HEK293T (cell line): ENCODE measurements at regions not wholly inside any gene's neighbourhood (a gene's known extent, or its start where the extent isn't known, plus 50 kb on each side); places are given as distances from the start of the nearest gene placed in this dataset.

Source experiments
- CTCF ChIA-PET: fragments of 350-600 bp; formaldehyde crosslinking; extraction: SDS; loops from one replicate; lab custom pipeline; 2021; ENCODE audit warnings: antibody characterized with exemption, inconsistent platforms; lab: Yijun Ruan, JAX
- POLR2A ChIA-PET: fragments of 350-600 bp; formaldehyde crosslinking; extraction: SDS; loops from one replicate; lab custom pipeline; 2020; ENCODE audit warnings: antibody characterized with exemption, inconsistent platforms; lab: Yijun Ruan, JAX
- DNase-seq: peaks from one replicate; pipeline ENCODE4 v3.0.0; 2012; ENCODE audit warnings: mixed read lengths; ENCODE audit errors: extremely low spot score
- ARNT ChIP-seq: fragments of 450-650 bp; IDR thresholded peaks from 2 replicates; pipeline ENCODE4 v1.6.1; 2017; ENCODE audit warnings: mild to moderate bottlenecking
- BHLHE40 ChIP-seq: fragments of 450-650 bp; IDR thresholded peaks from 2 replicates; pipeline ENCODE4 v1.6.1; 2016; ENCODE audit warnings: mild to moderate bottlenecking, moderate library complexity, borderline replicate concordance
- CTBP1 ChIP-seq: fragments of 450-650 bp; IDR thresholded peaks from 2 replicates; pipeline ENCODE4 v1.6.1; 2016; ENCODE audit warnings: borderline replicate concordance
- ELF4 ChIP-seq: fragments of 450-650 bp; IDR thresholded peaks from 2 replicates; pipeline ENCODE4 v1.6.1; 2017; ENCODE audit warnings: antibody characterized with exemption
- FOXA1 ChIP-seq: fragments of 450-650 bp; IDR thresholded peaks from 2 replicates; pipeline ENCODE4 v1.6.1; 2016; ENCODE audit warnings: mild to moderate bottlenecking
- FOXK2 ChIP-seq: fragments of 450-650 bp; IDR thresholded peaks from 2 replicates; pipeline ENCODE4 v1.6.1; 2016; ENCODE audit warnings: mild to moderate bottlenecking
- FOXM1 ChIP-seq: fragments of 450-650 bp; IDR thresholded peaks from 2 replicates; pipeline ENCODE4 v1.6.1; 2017; ENCODE audit warnings: mild to moderate bottlenecking, borderline replicate concordance
- HDGF ChIP-seq: fragments of 450-650 bp; IDR thresholded peaks from 2 replicates; pipeline ENCODE4 v1.6.1; 2017; ENCODE audit warnings: antibody characterized with exemption, borderline replicate concordance
- L3MBTL2 ChIP-seq: fragments of 450-650 bp; conservative IDR thresholded peaks from 2 replicates; pipeline ENCODE4 v1.6.1; 2016; ENCODE audit warnings: mild to moderate bottlenecking
- LEF1 ChIP-seq: fragments of 450-650 bp; IDR thresholded peaks from 2 replicates; pipeline ENCODE4 v1.6.1; 2017; ENCODE audit warnings: mild to moderate bottlenecking, borderline replicate concordance
- NFRKB ChIP-seq: fragments of 450-650 bp; IDR thresholded peaks from 2 replicates; pipeline ENCODE4 v1.6.1; 2016; ENCODE audit warnings: mild to moderate bottlenecking, moderate library complexity
- SP1 ChIP-seq: fragments of 450-650 bp; IDR thresholded peaks from 2 replicates; pipeline ENCODE4 v1.6.1; 2017
- SUZ12 ChIP-seq: fragments of 450-650 bp; IDR thresholded peaks from 2 replicates; pipeline ENCODE4 v1.6.1; 2016; ENCODE audit warnings: mild to moderate bottlenecking
- TARDBP ChIP-seq: fragments of 450-650 bp; IDR thresholded peaks from 2 replicates; pipeline ENCODE4 v1.6.1; 2016
- ZNF384 ChIP-seq: fragments of 450-650 bp; IDR thresholded peaks from 2 replicates; pipeline ENCODE4 v1.6.1; 2016
- TF ChIP-seq, protein P1 (sequence below): fragments of 450-650 bp; IDR thresholded peaks from 2 replicates; pipeline ENCODE4 v1.6.1; 2016

DNA sequence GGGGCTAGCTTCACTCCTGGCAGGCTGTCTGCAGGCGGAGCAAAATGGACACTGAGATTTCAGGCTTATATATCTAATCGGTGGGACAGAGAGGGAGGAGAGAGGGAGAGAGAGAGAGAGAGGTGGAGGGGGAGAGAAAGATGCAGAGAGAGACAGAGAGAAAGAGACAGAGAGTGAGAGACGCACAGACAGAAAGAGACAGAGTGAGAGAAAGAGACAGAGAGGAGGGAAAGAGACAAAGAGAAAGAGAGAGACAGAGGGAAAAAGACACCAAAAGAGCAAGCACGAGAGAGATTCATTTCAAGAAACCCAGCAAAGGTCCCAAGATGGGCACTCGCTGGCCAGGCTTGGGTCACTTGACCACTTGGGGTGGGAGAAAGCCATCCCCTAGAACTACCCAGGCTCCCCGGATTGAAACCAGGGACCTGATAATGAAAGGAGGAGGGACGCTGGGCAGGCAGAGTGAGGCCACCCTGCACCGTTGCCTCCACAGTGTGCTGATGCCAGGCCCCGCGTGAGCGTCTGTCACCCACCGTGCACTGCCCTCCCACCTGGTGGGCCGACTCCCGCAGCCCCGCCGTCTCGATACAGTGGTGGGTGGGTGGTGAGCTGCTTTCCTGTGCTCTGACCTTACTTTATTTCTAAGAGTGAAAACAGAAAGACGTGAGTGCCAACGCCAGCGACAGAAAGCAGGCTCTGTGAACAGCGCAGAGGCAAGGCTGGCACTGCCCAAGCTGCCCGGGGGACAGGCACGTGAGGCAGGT is 67.9 kb upstream of the SLCO4A1 start:
- DNase-seq, result no peak
- ChIA-PET CTCF (no interaction called here), POLR2A (no interaction called here)
- TF ChIP-seq NFRKB (no peak), CTBP1 (no peak), SP1 (no peak), ZNF384 (no peak), SUZ12 (no peak), FOXA1 (no peak), ARNT (no peak), LEF1 (no peak), TARDBP (no peak), BHLHE40 (no peak), ELF4 (no peak)
- TF ChIP-seq, protein P1, sequence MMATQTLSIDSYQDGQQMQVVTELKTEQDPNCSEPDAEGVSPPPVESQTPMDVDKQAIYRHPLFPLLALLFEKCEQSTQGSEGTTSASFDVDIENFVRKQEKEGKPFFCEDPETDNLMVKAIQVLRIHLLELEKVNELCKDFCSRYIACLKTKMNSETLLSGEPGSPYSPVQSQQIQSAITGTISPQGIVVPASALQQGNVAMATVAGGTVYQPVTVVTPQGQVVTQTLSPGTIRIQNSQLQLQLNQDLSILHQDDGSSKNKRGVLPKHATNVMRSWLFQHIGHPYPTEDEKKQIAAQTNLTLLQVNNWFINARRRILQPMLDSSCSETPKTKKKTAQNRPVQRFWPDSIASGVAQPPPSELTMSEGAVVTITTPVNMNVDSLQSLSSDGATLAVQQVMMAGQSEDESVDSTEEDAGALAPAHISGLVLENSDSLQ, result no peak

DNA sequence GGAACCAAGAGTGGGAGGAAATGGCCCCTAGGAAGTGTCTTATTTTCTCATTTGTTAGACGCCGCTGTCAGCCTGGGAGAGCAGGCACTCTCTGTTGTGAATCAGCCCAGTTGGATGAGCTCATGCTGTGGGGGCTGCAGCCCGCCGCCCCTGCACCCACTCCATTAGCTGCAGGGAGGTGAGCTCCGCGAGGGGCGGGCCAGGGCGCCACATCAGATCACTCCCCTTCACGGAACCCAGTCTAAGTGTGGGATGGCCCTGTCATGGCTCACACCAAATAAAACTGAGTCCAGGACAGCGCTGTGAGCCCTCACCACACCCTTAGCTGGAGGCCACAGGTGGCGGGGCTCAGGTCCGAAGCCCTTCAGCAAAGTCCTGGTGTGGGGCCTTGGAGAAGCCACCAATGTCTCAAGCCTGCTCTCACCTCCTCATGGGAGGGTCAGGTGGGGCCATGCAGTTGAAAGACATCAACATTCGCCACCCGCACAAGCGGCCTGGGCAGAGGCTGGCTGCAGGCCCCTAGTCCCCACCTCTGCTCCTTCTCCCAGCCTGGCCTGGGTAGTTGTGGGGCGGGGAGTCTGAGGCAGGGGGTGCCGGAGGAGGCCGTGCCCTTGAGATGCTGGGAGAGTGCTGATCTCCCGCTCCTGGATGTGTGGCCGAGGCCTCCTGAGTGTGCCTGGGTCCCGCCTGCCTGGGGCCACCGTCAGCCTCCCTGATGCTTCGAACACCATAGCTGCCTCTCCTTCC is 66.2 kb upstream of the SLCO4A1 start:
- POLR2A ChIA-PET, result no interaction called here
- TF ChIP-seq FOXK2, result no peak
- no peak for TF ChIP-seq CTBP1
- TF ChIP-seq ELF4, result no peak
- no peak for TF ChIP-seq ZNF384
- DNase-seq, result no peak
- CTCF ChIA-PET, result no interaction called here

DNA sequence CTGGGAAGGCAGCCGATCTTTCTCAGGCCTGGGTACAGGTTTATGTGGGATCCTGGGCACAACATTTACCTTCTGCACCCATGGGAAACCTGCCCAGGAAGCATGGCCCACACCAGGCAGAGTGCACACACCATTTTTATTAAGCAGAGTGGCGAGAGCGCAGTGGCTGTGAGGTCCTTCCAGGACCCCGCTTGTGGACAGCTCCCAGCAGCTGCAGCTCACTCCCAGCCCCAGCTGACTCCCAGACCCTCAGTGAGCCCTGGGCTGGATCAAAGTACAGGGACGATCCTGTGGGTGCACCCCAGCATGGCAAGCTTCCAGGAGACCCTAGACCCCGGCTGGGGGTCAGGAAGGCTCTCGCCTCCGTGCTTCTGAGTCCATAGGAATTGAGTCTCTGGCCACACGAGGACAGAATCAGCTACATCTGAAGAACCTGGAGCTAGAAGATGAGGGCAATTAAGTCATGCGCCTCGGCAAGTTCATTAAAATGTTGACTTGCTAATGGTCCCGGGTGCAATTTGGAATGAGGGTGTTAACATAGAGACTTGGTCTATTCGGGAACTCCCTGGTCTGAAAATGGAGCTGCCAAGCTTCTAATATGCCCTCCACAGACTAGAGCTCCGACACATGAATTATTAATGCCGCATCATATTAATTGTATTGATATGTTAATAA is 65.4 kb upstream of the SLCO4A1 start:
- no peak for DNase-seq
- TF ChIP-seq FOXM1 (no peak), ZNF384 (no peak), L3MBTL2 (no peak), TARDBP (no peak), SP1 (no peak)
- ChIA-PET CTCF (interaction anchor here (0.8 to 1.0 kb wide), 2 partner anchors 28 to 77 kb away, joined by 3 read pairs; no protein-coding TSS in a partner anchor), POLR2A (no interaction called here)

DNA sequence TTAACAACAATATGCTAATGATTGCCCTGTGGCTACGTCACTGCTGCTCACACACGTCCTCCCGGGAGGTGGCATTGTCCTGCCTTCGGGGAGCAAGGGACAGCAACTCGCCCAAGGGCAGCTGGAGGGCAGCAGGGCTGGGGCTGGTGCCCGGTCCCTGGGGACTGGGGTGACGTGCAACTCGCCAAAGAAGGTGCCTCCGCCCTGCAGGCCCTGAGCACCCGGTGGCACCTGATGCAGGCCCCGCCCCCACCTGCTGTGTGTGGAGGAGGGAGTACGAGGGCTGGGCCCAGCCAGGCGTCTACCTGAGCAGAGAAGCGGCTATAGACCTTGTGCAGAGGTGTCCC is 64.8 kb upstream of the SLCO4A1 start:
- DNase-seq, result no peak
- ChIA-PET POLR2A (interaction anchor here (1.4 kb wide), 1 partner anchor 46 kb away, joined by 4 read pairs; no protein-coding TSS in a partner anchor), CTCF (interaction anchor here (0.8 to 1.0 kb wide), 2 partner anchors 28 to 78 kb away, joined by 3 read pairs; no protein-coding TSS in a partner anchor)
- TF ChIP-seq, protein P1, result no peak
- TF ChIP-seq ARNT, result no peak
- no peak for TF ChIP-seq FOXK2
- TF ChIP-seq BHLHE40, result no peak
- TF ChIP-seq NFRKB, result no peak
- TF ChIP-seq CTBP1, result no peak
- no peak for TF ChIP-seq FOXM1
- TF ChIP-seq FOXA1, result no peak
- no peak for TF ChIP-seq L3MBTL2
- TF ChIP-seq ELF4, result no peak
- TF ChIP-seq LEF1, result no peak
- TF ChIP-seq SUZ12, result no peak
- no peak for TF ChIP-seq HDGF
- TF ChIP-seq ZNF384, result no peak
- TF ChIP-seq TARDBP, result no peak
- no peak for TF ChIP-seq SP1

DNA sequence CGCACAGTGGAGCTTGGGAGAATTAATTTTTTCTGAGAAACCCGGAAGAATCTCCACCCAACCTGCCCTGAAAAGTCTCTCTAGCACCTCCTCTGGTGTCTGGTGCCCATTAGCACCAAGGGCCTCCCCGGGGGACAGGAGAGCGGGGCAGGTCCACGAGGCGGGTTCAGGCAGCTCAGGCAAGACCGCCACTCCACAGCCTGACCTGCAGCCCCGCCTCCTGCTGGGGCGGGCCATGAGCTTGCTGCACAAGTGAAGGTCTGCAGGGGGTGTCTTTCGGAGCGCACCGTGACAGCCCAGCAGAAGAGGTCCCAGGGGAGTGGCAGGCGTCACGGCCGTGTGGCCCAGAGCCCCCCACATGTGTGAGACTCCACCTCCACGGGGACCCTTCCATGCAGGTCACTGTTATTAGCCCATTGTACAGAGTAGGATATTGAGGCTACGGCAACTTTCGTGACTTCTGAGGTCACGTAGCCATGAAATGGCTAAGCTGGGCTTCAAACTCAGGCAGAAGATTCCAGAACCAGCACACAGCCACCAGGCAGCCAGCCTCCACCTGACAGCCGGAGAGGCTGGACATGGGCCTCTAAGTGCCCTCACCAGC is 63.9 kb upstream of the SLCO4A1 start:
- TF ChIP-seq SP1 (no peak), CTBP1 (no peak), TARDBP (no peak), ARNT (no peak), L3MBTL2 (no peak), ZNF384 (no peak), FOXK2 (no peak), NFRKB (no peak)
- ChIA-PET CTCF (no interaction called here), POLR2A (interaction anchor here (1.4 kb wide), 1 partner anchor 45 kb away, joined by 4 read pairs; no protein-coding TSS in a partner anchor)
- no peak for DNase-seq

DNA sequence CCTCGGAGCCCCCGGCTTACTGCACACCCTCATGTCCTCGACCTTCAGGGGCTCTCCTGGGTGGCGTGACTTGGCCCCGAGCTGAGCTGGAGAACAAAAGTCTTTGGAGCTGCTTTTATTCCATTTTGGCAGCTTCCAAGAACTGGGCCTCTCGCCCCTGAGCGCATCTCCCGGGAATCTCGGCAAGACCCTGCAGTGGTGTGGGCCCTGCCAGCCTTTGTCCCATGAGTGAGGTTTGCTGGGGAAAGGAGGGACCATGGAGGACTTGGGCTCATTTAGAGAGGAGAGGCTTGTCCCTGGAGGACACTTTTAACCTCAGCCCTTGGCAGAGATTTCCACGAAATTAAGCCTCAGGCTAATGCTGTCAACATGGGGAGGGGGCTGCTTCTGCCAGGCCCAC is 62.3 kb upstream of the SLCO4A1 start:
- POLR2A ChIA-PET, result no interaction called here
- CTCF ChIA-PET, result no interaction called here
- no peak for DNase-seq
- TF ChIP-seq SP1 (no peak), FOXA1 (no peak), LEF1 (no peak), L3MBTL2 (no peak), BHLHE40 (no peak), SUZ12 (no peak), ELF4 (no peak), NFRKB (no peak), ZNF384 (no peak)
